HUES48 (cell line): ENCODE measurements at regions not wholly inside any gene's neighbourhood (a gene's known extent, or its start where the extent isn't known, plus 50 kb on each side); places are given as distances from the start of the nearest gene placed in this dataset.
"Not testable (repeated sequence)": the region's sequence is repeated elsewhere in the genome, so short reads cannot be mapped to it uniquely, and the experiment has no call there.

Experiments
- H3K27ac ChIP-seq: one replicate; pipeline ENCODE4 v1.7.0; 2013; ENCODE audit warnings: low read depth, low read length, inconsistent platforms
- H3K27me3 ChIP-seq: 2 replicates; pipeline ENCODE4 v1.6.1; 2013; ENCODE audit warnings: mild to moderate bottlenecking, low read length; ENCODE audit not compliant: control insufficient read depth, insufficient read depth
- H3K36me3 ChIP-seq: 2 replicates; pipeline ENCODE4 v1.6.1; 2013; ENCODE audit warnings: low read length; ENCODE audit not compliant: control insufficient read depth, insufficient read depth
- H3K4me1 ChIP-seq: 2 replicates; pipeline ENCODE4 v1.6.1; 2013; ENCODE audit warnings: mild to moderate bottlenecking, low read length; ENCODE audit not compliant: control insufficient read depth, insufficient read depth
- H3K4me3 ChIP-seq: 2 replicates; pipeline ENCODE4 v1.5.1; 2013; ENCODE audit warnings: mild to moderate bottlenecking, low read depth, low read length
- H3K9ac ChIP-seq: 2 replicates; pipeline ENCODE4 v1.6.1; 2013; ENCODE audit warnings: mild to moderate bottlenecking, low read depth, low read length, moderate library complexity
- H3K9me3 ChIP-seq: 2 replicates; pipeline ENCODE4 v1.6.1; 2013; ENCODE audit warnings: low read length; ENCODE audit not compliant: control insufficient read depth, insufficient read depth

DNA sequence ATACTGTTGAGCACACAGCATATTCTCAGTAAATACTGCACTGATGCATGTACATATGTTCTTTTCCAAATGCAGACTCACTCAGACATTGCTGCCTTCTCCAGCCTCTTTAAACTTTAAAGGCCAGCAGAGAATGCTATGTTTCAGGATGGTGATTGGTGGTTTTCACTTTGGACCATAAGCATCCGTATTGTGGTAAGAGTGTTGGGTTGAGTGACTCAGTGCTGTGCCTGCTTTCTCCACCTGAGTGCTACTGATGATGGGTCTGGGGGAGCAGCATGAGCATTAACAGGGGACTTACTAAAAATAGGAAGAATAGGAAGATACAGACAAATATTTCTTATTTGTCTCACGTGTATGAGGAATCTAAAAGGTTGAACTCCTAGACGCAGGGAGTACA, 56.3 kb upstream of the ZNF92 start:
- Histone ChIP-seq H3K27me3 (no peaks in the 10 kb centered on the region), H3K4me3 (no peak overlapping the region), H3K27ac (no peak overlapping the region), H3K9ac (no peak overlapping the region), H3K9me3 (no peaks in the 10 kb centered on the region), H3K4me1 (no peaks in the 10 kb centered on the region), H3K36me3 (peaks cover 14% of the 10 kb centered on the region; the same call in 1 of the 2 replicates)

DNA sequence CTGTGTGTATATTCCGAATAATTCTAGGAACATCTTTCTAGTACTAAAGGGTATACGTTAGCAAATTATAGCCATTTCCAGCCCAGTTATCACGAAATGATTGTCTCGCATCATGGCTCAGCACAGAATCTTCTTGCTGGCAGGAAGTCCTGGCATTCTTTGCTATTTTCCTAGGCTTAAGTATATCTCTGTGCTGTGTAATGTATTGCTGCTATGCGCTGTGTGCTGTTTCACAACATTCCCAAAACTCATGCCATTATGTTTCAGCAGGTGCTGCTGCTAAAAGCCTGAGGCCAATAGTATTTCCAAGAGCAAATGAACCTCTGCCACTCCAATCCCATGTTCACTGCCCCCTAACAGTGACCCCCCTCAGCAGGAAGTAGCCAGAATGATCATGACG, 62.9 kb upstream of the ZNF92 start:
- no peak overlapping the region for H3K9ac ChIP-seq
- no peaks in the 10 kb centered on the region for H3K27me3 ChIP-seq
- H3K36me3 ChIP-seq, result peaks cover 23% of the 10 kb centered on the region; the same call in 1 of the 2 replicates
- no peak overlapping the region for H3K27ac ChIP-seq
- H3K9me3 ChIP-seq, result no peaks in the 10 kb centered on the region
- H3K4me1 ChIP-seq, result no peaks in the 10 kb centered on the region
- H3K4me3 ChIP-seq, result no peak overlapping the region

DNA sequence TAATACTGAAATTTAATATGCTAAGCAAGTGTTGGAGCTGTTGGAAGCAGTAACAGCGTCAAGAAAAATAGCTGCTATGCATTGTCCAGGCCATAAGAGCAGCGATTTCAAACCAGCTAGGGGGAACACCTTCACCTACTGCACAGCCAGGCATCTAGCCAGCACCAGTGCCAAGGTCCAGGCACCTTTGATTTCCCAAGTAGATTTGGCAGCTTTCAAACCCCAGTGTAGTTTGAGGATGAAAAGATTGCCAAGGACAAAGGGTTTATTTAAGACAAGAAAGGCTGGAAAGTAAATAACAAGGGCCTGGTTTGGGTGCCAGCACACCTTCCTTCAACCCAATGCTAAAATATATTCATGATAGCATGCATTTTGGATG, 65.4 kb upstream of the ZNF92 start:
- Histone ChIP-seq H3K36me3 (peaks cover 9% of the 10 kb centered on the region; the same call in 1 of the 2 replicates), H3K9me3 (no peaks in the 10 kb centered on the region), H3K4me3 (no peak overlapping the region), H3K27ac (no peak overlapping the region), H3K4me1 (no peaks in the 10 kb centered on the region), H3K9ac (no peak overlapping the region), H3K27me3 (no peaks in the 10 kb centered on the region)

DNA sequence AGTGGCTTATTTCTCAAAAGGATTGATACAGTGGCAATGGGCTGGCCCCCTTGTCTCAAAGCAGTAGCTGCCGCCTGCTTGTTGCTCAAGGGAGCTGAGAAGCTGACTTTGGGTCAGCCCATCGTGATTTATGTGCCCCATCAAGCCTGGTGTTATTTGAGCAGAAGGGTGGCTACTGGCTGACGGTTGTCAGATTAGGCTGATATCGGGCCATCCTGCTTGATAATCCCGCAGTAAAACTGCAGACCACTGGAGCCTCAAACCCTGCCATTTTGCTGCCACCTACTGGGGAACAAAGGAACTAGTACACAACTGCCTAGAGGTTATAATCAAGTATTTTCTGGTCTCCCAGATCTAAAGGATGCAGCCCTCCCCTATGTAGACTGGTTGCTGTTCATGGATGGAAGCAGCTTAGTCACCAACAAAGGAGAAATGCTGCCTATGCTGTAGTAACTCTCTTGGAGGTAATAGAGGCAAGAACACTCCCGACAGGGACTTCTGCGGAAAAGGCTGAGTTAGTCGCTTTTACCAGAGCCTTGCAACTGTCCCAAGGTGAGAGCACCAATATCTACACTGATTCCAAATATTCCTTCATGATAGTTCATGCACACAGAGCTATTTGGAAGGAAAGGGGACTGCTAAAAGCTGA, 65.9 kb upstream of the ZNF92 start:
- Histone ChIP-seq H3K4me3 (no peak overlapping the region), H3K9me3 (no peaks in the 10 kb centered on the region), H3K4me1 (no peaks in the 10 kb centered on the region), H3K9ac (no peak overlapping the region), H3K27me3 (no peaks in the 10 kb centered on the region), H3K36me3 (peaks cover 9% of the 10 kb centered on the region; the same call in 1 of the 2 replicates), H3K27ac (no peak overlapping the region)

DNA sequence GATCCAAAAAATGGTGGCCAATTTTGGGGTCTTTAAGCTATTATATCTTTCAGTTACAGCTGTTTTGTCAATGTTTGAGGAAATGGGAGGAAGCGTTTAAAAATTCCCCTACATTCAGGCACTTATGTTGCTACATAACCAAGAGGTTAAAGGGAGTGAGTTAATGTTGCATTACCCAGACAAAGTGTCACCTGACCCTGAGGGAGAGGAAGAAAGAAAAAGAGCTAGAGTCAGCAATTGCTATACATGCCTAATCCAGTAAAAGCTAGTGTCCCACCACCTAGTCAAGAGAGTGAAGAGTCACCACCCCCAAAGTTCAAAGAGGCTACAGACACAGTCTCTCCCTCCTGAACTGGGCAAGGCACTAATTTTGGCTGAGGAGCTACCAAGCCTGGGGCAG, 69.5 kb upstream of the ZNF92 start:
- Histone ChIP-seq H3K27me3 (no peaks in the 10 kb centered on the region), H3K9ac (no peak overlapping the region), H3K36me3 (no peaks in the 10 kb centered on the region; the same call in 1 of the 2 replicates), H3K9me3 (no peaks in the 10 kb centered on the region), H3K27ac (no peak overlapping the region), H3K4me3 (no peak overlapping the region), H3K4me1 (no peaks in the 10 kb centered on the region)

DNA sequence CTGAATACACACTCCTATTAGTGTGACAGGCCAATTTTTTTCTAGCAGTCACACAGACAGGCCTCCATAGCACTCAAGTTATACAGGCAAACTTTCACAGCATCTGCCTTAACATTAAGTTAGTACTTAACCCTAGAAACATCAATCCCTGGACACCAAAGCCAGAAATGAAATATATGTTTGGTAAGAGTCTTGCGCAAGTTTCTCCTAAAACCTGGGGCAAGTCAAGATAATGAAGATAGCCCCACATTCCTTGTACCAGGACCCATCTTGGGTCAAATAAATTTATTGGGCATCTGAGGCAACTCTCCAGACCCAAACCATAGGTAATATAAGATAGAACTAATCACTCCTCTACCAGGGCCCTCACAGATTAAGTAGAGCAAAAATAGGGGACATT, 70.8 kb upstream of the ZNF92 start:
- Histone ChIP-seq H3K9me3 (no peaks in the 10 kb centered on the region), H3K4me3 (no peak overlapping the region), H3K36me3 (no peaks in the 10 kb centered on the region), H3K27ac (no peak overlapping the region), H3K9ac (no peak overlapping the region), H3K4me1 (no peaks in the 10 kb centered on the region), H3K27me3 (no peaks in the 10 kb centered on the region)

DNA sequence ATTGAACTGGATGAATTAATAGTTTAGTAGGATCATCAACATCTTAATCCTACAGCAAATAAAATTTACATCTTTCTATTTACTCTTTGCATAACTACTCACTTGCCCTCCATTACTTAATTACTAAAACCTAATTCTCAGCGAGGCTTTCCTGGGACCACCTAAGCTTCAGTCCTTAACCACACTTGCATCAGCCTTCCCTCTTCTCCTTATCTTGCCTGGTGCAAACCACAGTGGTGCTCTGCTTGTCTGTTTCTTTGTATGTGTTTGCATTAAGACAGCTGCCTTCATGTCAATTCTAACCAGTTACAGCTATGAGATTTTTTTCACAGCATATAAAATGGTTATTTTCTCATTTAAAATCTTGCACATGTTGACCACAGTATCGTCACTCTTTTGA, 72.6 kb upstream of the ZNF92 start:
- H3K27me3 ChIP-seq, result no peaks in the 10 kb centered on the region
- H3K27ac ChIP-seq, result no peak overlapping the region
- no peaks in the 10 kb centered on the region for H3K36me3 ChIP-seq
- H3K4me1 ChIP-seq, result no peaks in the 10 kb centered on the region
- no peaks in the 10 kb centered on the region for H3K9me3 ChIP-seq
- no peak overlapping the region for H3K4me3 ChIP-seq
- H3K9ac ChIP-seq, result no peak overlapping the region

DNA sequence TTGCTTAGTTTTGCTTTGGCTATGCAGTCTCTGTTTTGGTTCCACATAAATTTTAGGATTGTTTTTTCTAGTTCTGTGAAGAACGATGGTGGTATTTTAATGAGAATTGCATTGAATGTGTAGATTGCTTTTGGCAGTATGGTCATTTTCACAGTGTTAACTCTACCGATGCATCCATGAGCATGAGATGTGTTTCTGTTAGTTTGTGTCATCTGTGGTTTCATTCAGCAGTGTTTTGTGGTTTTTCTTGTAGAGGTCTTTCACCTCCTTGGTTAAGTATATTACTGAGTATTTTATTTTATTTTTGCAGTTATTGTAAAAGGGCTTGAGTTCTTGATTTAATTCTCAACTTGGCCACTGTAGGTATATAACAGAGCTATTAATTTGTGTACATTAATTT, 78.2 kb upstream of the ZNF92 start:
- Histone ChIP-seq H3K9ac (no peak overlapping the region), H3K4me3 (no peak overlapping the region), H3K27ac (no peak overlapping the region), H3K27me3 (no peaks in the 10 kb centered on the region), H3K9me3 (no peaks in the 10 kb centered on the region), H3K4me1 (no peaks in the 10 kb centered on the region), H3K36me3 (no peaks in the 10 kb centered on the region)

DNA sequence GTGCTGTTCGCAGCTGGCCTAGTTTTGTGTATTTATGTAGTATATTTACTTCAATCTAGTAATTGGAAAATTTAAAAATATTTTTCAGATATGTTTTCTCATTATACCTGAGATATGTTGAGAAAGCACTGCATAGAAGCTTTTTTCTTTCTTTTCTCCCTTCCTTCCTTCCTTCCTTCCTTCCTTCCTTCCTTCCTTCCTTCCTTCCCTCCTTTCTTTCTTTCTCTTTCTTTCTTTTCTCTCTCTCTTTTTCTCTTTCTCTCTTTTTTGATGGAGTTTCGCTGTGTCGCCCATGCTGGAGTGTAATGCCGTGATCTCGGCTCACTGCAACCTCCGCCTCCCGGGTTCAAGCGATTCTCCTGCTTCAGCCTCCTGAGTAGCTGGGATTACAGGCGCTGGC, 83.3 kb upstream of the ZNF92 start:
- not testable (repeated sequence) for H3K4me3 ChIP-seq, H3K9ac ChIP-seq, H3K27ac ChIP-seq, H3K27me3 ChIP-seq, H3K36me3 ChIP-seq, H3K9me3 ChIP-seq, H3K4me1 ChIP-seq

DNA sequence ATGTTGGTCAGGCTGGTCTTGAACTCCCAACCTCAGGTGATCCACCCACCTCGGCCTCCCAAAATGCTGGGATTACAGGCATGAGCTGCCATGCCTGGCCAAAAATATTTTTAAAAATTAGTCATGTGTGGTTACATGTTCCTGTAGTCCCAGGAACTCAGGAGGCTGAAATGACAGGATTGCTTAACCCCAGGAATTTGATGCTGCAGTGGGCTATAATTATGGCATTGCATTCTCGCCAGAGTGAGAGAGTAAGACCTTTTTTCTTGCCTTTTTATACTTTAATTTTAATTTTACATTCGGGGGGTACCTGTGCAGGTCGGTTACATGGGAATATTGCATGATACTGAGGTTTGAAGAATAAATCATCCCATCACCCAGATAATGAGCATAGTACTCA, 86.6 kb upstream of the ZNF92 start:
- no peak overlapping the region for H3K9ac ChIP-seq
- H3K9me3 ChIP-seq, result no peaks in the 10 kb centered on the region
- no peaks in the 10 kb centered on the region for H3K27me3 ChIP-seq
- H3K27ac ChIP-seq, result no peak overlapping the region
- H3K36me3 ChIP-seq, result no peaks in the 10 kb centered on the region
- no peak overlapping the region for H3K4me3 ChIP-seq
- H3K4me1 ChIP-seq, result peaks cover 3% of the 10 kb centered on the region; the same call in 1 of the 2 replicates

DNA sequence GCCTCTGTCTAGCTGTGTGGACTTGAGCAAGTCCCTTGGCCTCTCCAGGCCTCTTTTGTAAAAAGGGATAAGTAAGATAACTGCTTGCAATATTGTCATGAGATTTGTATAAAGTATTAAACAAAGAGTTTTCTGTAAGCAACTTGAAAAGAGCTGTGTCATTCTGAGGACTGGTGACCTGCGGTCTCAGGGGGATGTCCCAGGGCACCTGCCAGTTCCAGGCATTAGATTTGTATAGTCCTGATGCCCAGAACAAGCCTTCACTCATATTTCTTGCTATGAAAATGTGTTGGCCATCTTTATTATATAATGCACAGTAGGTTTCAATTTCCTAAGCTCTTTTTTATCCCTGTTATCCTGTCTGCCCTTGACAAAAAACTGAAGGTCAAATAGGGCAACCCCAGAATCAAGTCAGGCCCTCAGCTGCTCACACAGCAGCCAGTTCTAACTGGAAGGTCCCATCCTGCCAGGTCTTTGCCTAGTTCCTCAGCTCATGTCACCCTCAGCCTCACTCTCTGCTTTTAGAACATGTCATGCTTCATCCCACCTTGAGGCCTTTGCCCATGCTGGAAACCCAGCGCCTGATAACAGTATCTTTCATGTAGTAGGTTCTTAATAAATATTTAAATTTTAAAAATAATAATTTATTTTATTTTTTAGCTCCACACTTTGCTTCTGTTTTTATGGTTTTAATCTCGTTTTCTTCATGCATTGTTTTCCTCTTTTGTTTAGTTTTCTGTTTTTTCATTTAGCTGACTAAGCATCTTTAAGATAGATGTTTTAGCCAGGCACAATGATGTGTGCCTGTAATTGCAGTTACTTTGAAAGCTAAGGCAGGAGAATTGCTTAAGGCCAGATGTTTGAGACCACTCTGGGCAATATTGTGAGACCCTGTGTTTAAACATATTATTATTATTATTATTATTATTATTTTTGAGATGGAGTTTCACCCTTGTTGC, 87.5 kb upstream of the ZNF92 start:
- no peak overlapping the region for H3K27ac ChIP-seq
- no peaks in the 10 kb centered on the region for H3K9me3 ChIP-seq
- H3K36me3 ChIP-seq, result no peaks in the 10 kb centered on the region

More for the DNA sequence above, 87.5 kb upstream of the ZNF92 start:
- H3K27me3 ChIP-seq, result no peaks in the 10 kb centered on the region
- H3K4me3 ChIP-seq, result no peak overlapping the region
- H3K9ac ChIP-seq, result no peak overlapping the region
- H3K4me1 ChIP-seq, result peaks cover 3% of the 10 kb centered on the region; the same call in 1 of the 2 replicates
